GM21390 (cell line): ENCODE measurements at regions not wholly inside any gene's neighbourhood (a gene's known extent, or its start where the extent isn't known, plus 50 kb on each side); places are given as distances from the start of the nearest gene placed in this dataset.
"Not testable (repeated sequence)": the region's sequence is repeated elsewhere in the genome, so short reads cannot be mapped to it uniquely, and the experiment has no call there.

Experiments
- ATAC-seq: cut with Tn5 transposase; IDR thresholded peaks from one replicate; pipeline ENCODE4 v1.9.1; 2021; ENCODE audit not compliant: unreplicated experiment

- ATAC-seq = no peak
Measured at GRCh38 chr9:74078647-74079046, 418.5 kb upstream of the RORB start.

- not testable (repeated sequence) for ATAC-seq
Measured at GRCh38 chr9:74080652-74081051, 416.5 kb upstream of the RORB start.

- ATAC-seq = no peak
Measured at GRCh38 chr9:74083681-74084433, 413.3 kb upstream of the RORB start.

GRCh38 chr9:74085384-74086037 is 411.6 kb upstream of the RORB start:
- ATAC-seq = not testable (repeated sequence)

- ATAC-seq = not testable (repeated sequence)
Measured at GRCh38 chr9:74090921-74091320, 406.2 kb upstream of the RORB start.

GRCh38 chr9:74092491-74092834 is 404.7 kb upstream of the RORB start:
- ATAC-seq = no peak

- ATAC-seq = not testable (repeated sequence)
Measured at GRCh38 chr9:74094037-74094436, 403.1 kb upstream of the RORB start.

GRCh38 chr9:74094766-74095165 is 402.4 kb upstream of the RORB start:
- no peak for ATAC-seq

GRCh38 chr9:74095925-74096324 is 401.2 kb upstream of the RORB start:
- no peak for ATAC-seq

GRCh38 chr9:74096420-74096819 is 400.7 kb upstream of the RORB start:
- no peak for ATAC-seq

- no peak for ATAC-seq
Measured at GRCh38 chr9:74100042-74100441, 397.1 kb upstream of the RORB start.

- not testable (repeated sequence) for ATAC-seq
Measured at GRCh38 chr9:74102148-74102547, 395.0 kb upstream of the RORB start.

- no peak for ATAC-seq
Measured at GRCh38 chr9:74102702-74103101, 394.4 kb upstream of the RORB start.

GRCh38 chr9:74107692-74108091 is 389.4 kb upstream of the RORB start:
- no peak for ATAC-seq

- ATAC-seq = no peak
Measured at GRCh38 chr9:74115976-74116375, 381.2 kb upstream of the RORB start.

- no peak for ATAC-seq
Measured at GRCh38 chr9:74117151-74117550, 380.0 kb upstream of the RORB start.

GRCh38 chr9:74117731-74118130 is 379.4 kb upstream of the RORB start:
- no peak for ATAC-seq

- no peak for ATAC-seq
Measured at GRCh38 chr9:74120061-74120460, 377.1 kb upstream of the RORB start.

GRCh38 chr9:74120470-74120869 is 376.7 kb upstream of the RORB start:
- no peak for ATAC-seq

- ATAC-seq = no peak
Measured at GRCh38 chr9:74122216-74122615, 374.9 kb upstream of the RORB start.

- no peak for ATAC-seq
Measured at GRCh38 chr9:74122661-74123060, 374.5 kb upstream of the RORB start.

GRCh38 chr9:74125941-74126340 is 371.2 kb upstream of the RORB start:
- ATAC-seq = no peak

- no peak for ATAC-seq
Measured at GRCh38 chr9:74132986-74133385, 364.1 kb upstream of the RORB start.
